GM10266 (cell line): ENCODE measurements at regions not wholly inside any gene's neighbourhood (a gene's known extent, or its start where the extent isn't known, plus 50 kb on each side); places are given as distances from the start of the nearest gene placed in this dataset.

Experiments
- DNase-seq: peaks from one replicate; pipeline ENCODE4 v3.0.0; 2012; ENCODE audit errors: extremely low spot score
- CTCF ChIP-seq: IDR thresholded peaks from 2 replicates; pipeline ENCODE4 v1.5.1; 2012; ENCODE audit warnings: mild to moderate bottlenecking, low read depth; ENCODE audit not compliant: control insufficient read depth, insufficient read depth; ENCODE audit errors: missing control alignments

- no peak for TF ChIP-seq CTCF
- DNase-seq = no peak
Measured at GRCh38 chr16:51949282-51949681, 597.7 kb downstream of the TOX3 start.

- no peak for DNase-seq
- no peak for TF ChIP-seq CTCF
Measured at GRCh38 chr16:51941412-51941811, 605.5 kb downstream of the TOX3 start.

GRCh38 chr16:51940183-51940582 is 606.8 kb downstream of the TOX3 start:
- DNase-seq = no peak
- no peak for TF ChIP-seq CTCF

GRCh38 chr16:51939378-51939871 is 607.5 kb downstream of the TOX3 start:
- TF ChIP-seq CTCF = no peak
- DNase-seq = no peak

- TF ChIP-seq CTCF = no peak
Measured at GRCh38 chr16:51938861-51939260, 608.1 kb downstream of the TOX3 start.

GRCh38 chr16:51937771-51938170 is 609.2 kb downstream of the TOX3 start:
- DNase-seq = no peak
- no peak for TF ChIP-seq CTCF

More at GRCh38 chr16:51938861-51939260, 608.1 kb downstream of the TOX3 start:
- DNase-seq = no peak

GRCh38 chr16:51936846-51937245 is 610.1 kb downstream of the TOX3 start:
- no peak for DNase-seq
- no peak for TF ChIP-seq CTCF

- no peak for TF ChIP-seq CTCF
- DNase-seq = no peak
Measured at GRCh38 chr16:51932317-51932716, 614.6 kb downstream of the TOX3 start.
